K562 (cell line): ENCODE measurements at regions not wholly inside any gene's neighbourhood (a gene's known extent, or its start where the extent isn't known, plus 50 kb on each side); places are given as distances from the start of the nearest gene placed in this dataset.

Experiments used
- ATAC-seq: fragments of 200-7000 bp; cut with Tn5 transposase; 3 replicates; pipeline ENCODE4 v1.9.1; 2020; ENCODE audit warnings: moderate library complexity
- BruUV-seq: library from RNA; stranded (reverse); fragments of 400-500 nt; replicated peaks from 2 replicates; lab custom pipeline; 2021; lab: Mats Ljungman, UMichigan
- CTCF ChIA-PET: fragments of 300-600 bp; formaldehyde crosslinking; extraction: SDS; loops from one replicate; lab custom pipeline; 2021; ENCODE audit warnings: low intra/inter-chr PET ratio; lab: Yijun Ruan, JAX
- POLR2A ChIA-PET: fragments of 300-600, 350-650 bp; sonication (Branson Sonifier 250); formaldehyde crosslinking; extraction: SDS; loops from one replicate; lab custom pipeline; 2021; ENCODE audit warnings: antibody characterized with exemption, inconsistent platforms; lab: Yijun Ruan, JAX
- DNase-seq, 4 experiments: peaks; one replicate each; pipeline versions ENCODE4 v3.0.0 to v3.0.0-alpha.2; 2011 to 2018; ENCODE audit warnings: low spot score in 3 of 4, mixed read lengths in 3 of 4; ENCODE audit errors: extremely low read depth in 1 of 4
- FAIRE-seq: peaks from 2 replicates; lab custom pipeline; 2011; peaks lifted over from hg19 to GRCh38; lab: Jason Lieb, UNC
- H2AFZ ChIP-seq: 2 replicates; pipeline ENCODE4 v1.6.0; 2011; ENCODE audit warnings: low read depth, low read length, control low read depth, inconsistent platforms
- H3K27ac ChIP-seq: fragments of 200-600 bp; 3 replicates; pipeline ENCODE4 v1.8.0; 2011; ENCODE audit warnings: low read depth, mild to moderate bottlenecking, control low read depth, inconsistent platforms, low read length, moderate library complexity, mixed read lengths; ENCODE audit errors: extremely low read depth
- H3K27me3 ChIP-seq, 2 experiments: fragments of 300-600 bp in 1 of 2; 2 replicates in 1 of 2; 3 replicates in 1 of 2; pipeline versions ENCODE4 v1.6.0 to v1.8.0; 2011; ENCODE audit warnings: inconsistent platforms in 2 of 2, low read length in 2 of 2, mild to moderate bottlenecking in 1 of 2, mixed read lengths in 1 of 2, moderate library complexity in 1 of 2; ENCODE audit not compliant: control insufficient read depth in 2 of 2, insufficient read depth in 2 of 2
- H3K36me3 ChIP-seq: fragments of 300-600 bp; 3 replicates; pipeline ENCODE4 v1.8.0; 2011; ENCODE audit warnings: mild to moderate bottlenecking, low read length, inconsistent platforms; ENCODE audit not compliant: control insufficient read depth, insufficient read depth
- H3K4me1 ChIP-seq, 2 experiments: fragments of 200-600 bp in 1 of 2; replicated peaks in 1 of 2; 2 replicates in 1 of 2; 3 replicates in 1 of 2; pipeline versions ENCODE4 v1.5.1 to v1.8.0; 2011; ENCODE audit warnings: inconsistent platforms in 2 of 2, low read length in 2 of 2, mild to moderate bottlenecking in 1 of 2, mixed read lengths in 1 of 2, moderate library complexity in 1 of 2; ENCODE audit not compliant: control insufficient read depth in 2 of 2, insufficient read depth in 2 of 2
- H3K4me2 ChIP-seq: 2 replicates; pipeline ENCODE4 v1.6.1; 2011; ENCODE audit warnings: low read length, control low read depth, inconsistent platforms, mixed read lengths; ENCODE audit not compliant: insufficient read depth
- H3K4me3 ChIP-seq: fragments of 200-600 bp; sonication (generic), shearing (Covaris generic); 2 replicates; pipeline ENCODE4 v1.5.1; 2016; ENCODE audit warnings: control low read depth, inconsistent platforms
- H3K79me2 ChIP-seq: fragments of 200-600 bp; 3 replicates; pipeline ENCODE4 v1.8.0; 2011; ENCODE audit warnings: low read length, inconsistent platforms; ENCODE audit not compliant: control insufficient read depth, insufficient read depth
- H3K9ac ChIP-seq, 2 experiments: 2 replicates each; pipeline versions ENCODE4 v1.6.0 to v1.6.1; 2011; ENCODE audit warnings: low read depth in 2 of 2, low read length in 2 of 2, control low read depth in 1 of 2, inconsistent platforms in 1 of 2, mild to moderate bottlenecking in 1 of 2, mixed read lengths in 1 of 2; ENCODE audit not compliant: insufficient read depth in 1 of 2
- H3K9me1 ChIP-seq: one replicate; pipeline ENCODE4 v1.6.0; 2011; ENCODE audit warnings: inconsistent platforms, mild to moderate bottlenecking, low read length, moderate library complexity; ENCODE audit not compliant: control insufficient read depth, insufficient read depth
- H3K9me3 ChIP-seq: replicated peaks from 2 replicates; pipeline ENCODE4 v1.5.1; 2011; ENCODE audit warnings: low read depth, low read length, inconsistent platforms; ENCODE audit not compliant: control insufficient read depth, insufficient read depth
- H4K20me1 ChIP-seq: replicated peaks from 2 replicates; pipeline ENCODE4 v1.6.1; 2011; ENCODE audit warnings: low read length, inconsistent platforms, mixed read lengths; ENCODE audit not compliant: control insufficient read depth, insufficient read depth
- BRF1 ChIP-seq: IDR thresholded peaks from 3 replicates; pipeline ENCODE4 v1.6.1; 2011; ENCODE audit warnings: borderline replicate concordance, mild to moderate bottlenecking; ENCODE audit not compliant: insufficient read length; ENCODE audit errors: extremely low read depth
- DDX20 ChIP-seq: fragments of 450-650 bp; IDR thresholded peaks from 2 replicates; pipeline ENCODE4 v1.6.1; 2016; ENCODE audit warnings: missing genetic modification characterization, low read depth, mild to moderate bottlenecking, missing compliant biosample characterization, moderate library complexity
- ELF1 ChIP-seq: fragments of 200-800 bp; sonication (Bioruptor generic); IDR thresholded peaks from 2 replicates; pipeline ENCODE4 v1.6.1; 2016; ENCODE audit warnings: missing genetic modification characterization, missing compliant biosample characterization
- FOXA1 ChIP-seq: fragments of 450-650 bp; IDR thresholded peaks from 2 replicates; pipeline ENCODE4 v1.6.1; 2016; ENCODE audit warnings: mild to moderate bottlenecking, borderline replicate concordance
- GTF3C2 ChIP-seq: IDR thresholded peaks from 3 replicates; pipeline ENCODE4 v1.6.1; 2011; ENCODE audit warnings: borderline replicate concordance, mild to moderate bottlenecking, moderate library complexity; ENCODE audit not compliant: insufficient read length; ENCODE audit errors: extremely low read depth
- KLF13 ChIP-seq: fragments of 450-650 bp; IDR thresholded peaks from 2 replicates; pipeline ENCODE4 v1.6.1; 2016; ENCODE audit warnings: missing genetic modification characterization, low read depth, mild to moderate bottlenecking, missing compliant biosample characterization, moderate library complexity, borderline replicate concordance
- NBN ChIP-seq: fragments of 450-650 bp; IDR thresholded peaks from 2 replicates; pipeline ENCODE4 v1.6.1; 2016; ENCODE audit warnings: low read depth, mild to moderate bottlenecking
- RFX1 ChIP-seq: fragments of 450-650 bp; IDR thresholded peaks from 2 replicates; pipeline ENCODE4 v1.6.1; 2016; ENCODE audit warnings: mild to moderate bottlenecking, moderate library complexity
- RHOXF2B ChIP-seq: fragments of 250-450 bp; sonication (Bioruptor Pico); conservative IDR thresholded peaks from 2 replicates; pipeline ENCODE4 v1.5.1; 2021
- TSC22D4 ChIP-seq: fragments of 450-650 bp; IDR thresholded peaks from 2 replicates; pipeline ENCODE4 v1.6.1; 2016; ENCODE audit warnings: missing genetic modification characterization, missing biosample characterization, control low read depth
- ZC3H11A ChIP-seq: IDR thresholded peaks from 2 replicates; pipeline ENCODE4 v1.6.1; 2012; ENCODE audit warnings: low read depth, low read length, improper control_type of control experiment
- ZFP36 ChIP-seq: fragments of 150-350 bp; IDR thresholded peaks from 2 replicates; pipeline ENCODE4 v1.6.1; 2018; ENCODE audit warnings: low read length, low read depth; ENCODE audit not compliant: partially characterized antibody
- ZNF224 ChIP-seq: sonication (generic); formaldehyde crosslinking; IDR thresholded peaks from 2 replicates; pipeline ENCODE4 v1.8.0; 2022; ENCODE audit warnings: mild to moderate bottlenecking, missing genetic modification reagents
- ZNF384 ChIP-seq: IDR thresholded peaks from 2 replicates; pipeline ENCODE4 v1.6.1; 2012; ENCODE audit warnings: low read depth, low read length, improper control_type of control experiment
- ZNF707 ChIP-seq: fragments of 250-450 bp; sonication (Bioruptor Pico); conservative IDR thresholded peaks from 2 replicates; pipeline ENCODE4 v1.8.0; 2022; ENCODE audit warnings: inconsistent platforms, mild to moderate bottlenecking, moderate library complexity
- WGBS: fragments of 100-300 bp; shearing (Covaris generic); methylation state at CpG from one replicate; pipeline ENCODE4 v1.1.6; 2016; ENCODE audit warnings: low coverage, mixed read lengths; ENCODE audit not compliant: insufficient coverage; ENCODE audit errors: missing lambda C conversion rate; 5-methylcytosine and 5-hydroxymethylcytosine counted together
- in situ Hi-C: fragments of 300-500 bp; cut with MboI; formaldehyde crosslinking; loops from 4 replicates; pipeline ENCODE4 v1.15.0; 2018; ENCODE audit warnings: inconsistent platforms, mixed read lengths
- intact Hi-C: fragments of 100-400 bp; cut with micrococcal nuclease; formaldehyde crosslinking; loops from 2 replicates; pipeline ENCODE4 v1.14.2; 2022

- intact Hi-C loops (no loop called here), in situ Hi-C loops (no loop called here)
- no peaks in the 10 kb centered on the region for H3K36me3 ChIP-seq
- BruUV-seq = no TSS peak
- FAIRE-seq (no peak), DNase-seq (no peak), ATAC-seq (no peak)
- H3K27me3 ChIP-seq = no peaks in the 10 kb centered on the region
- ChIA-PET POLR2A (no interaction called here), CTCF (no interaction called here)
- no peaks in the 10 kb centered on the region for H4K20me1 ChIP-seq
- H3K4me3 ChIP-seq = no peak overlapping the region
- TF ChIP-seq ZC3H11A (no peak), NBN (no peak), BRF1 (no peak), DDX20 (tag) (no peak), FOXA1 (no peak), KLF13 (tag) (no peak), ELF1 (tag) (no peak), TSC22D4 (tag) (no peak)
- H3K9me3 ChIP-seq = no peaks in the 10 kb centered on the region
- no peaks in the 10 kb centered on the region for H3K4me1 ChIP-seq
- H3K9me1 ChIP-seq = no peaks in the 10 kb centered on the region
- no peak overlapping the region for H3K9ac ChIP-seq
- no peak overlapping the region for H2AFZ ChIP-seq
- WGBS = 7% methylated on average over 2 of the region's 2 CpGs
- H3K27ac ChIP-seq = no peak overlapping the region
- no peaks in the 10 kb centered on the region for H3K79me2 ChIP-seq
- H3K4me2 ChIP-seq = no peak overlapping the region
Measured at GRCh38 chr9:79046401-79046800, 525.4 kb upstream of the TLE4 start.

GRCh38 chr9:79049371-79049770 lies 522.4 kb upstream of the TLE4 start:
- Histone ChIP-seq H3K9ac (no peak overlapping the region), H3K9me1 (no peaks in the 10 kb centered on the region), H3K9me3 (no peaks in the 10 kb centered on the region), H3K79me2 (no peaks in the 10 kb centered on the region), H3K4me1 (no peaks in the 10 kb centered on the region), H2AFZ (no peak overlapping the region), H3K27me3 (no peaks in the 10 kb centered on the region), H3K36me3 (no peaks in the 10 kb centered on the region), H4K20me1 (no peaks in the 10 kb centered on the region), H3K27ac (no peak overlapping the region), H3K4me3 (no peak overlapping the region), H3K4me2 (no peak overlapping the region)
- intact Hi-C loops = no loop called here
- FAIRE-seq (no peak), ATAC-seq (no peak), DNase-seq (no peak)
- BruUV-seq = no TSS peak
- in situ Hi-C loops = no loop called here
- ChIA-PET CTCF (no interaction called here), POLR2A (no interaction called here)
- no peak for TF ChIP-seq RHOXF2B (CRISPR knock-in tag)
- no peak for TF ChIP-seq ZNF384
- no peak for TF ChIP-seq ZNF224 (CRISPR knock-in tag)
- no peak for TF ChIP-seq ZFP36
- no peak for TF ChIP-seq RFX1
- no peak for TF ChIP-seq GTF3C2
- TF ChIP-seq ZNF707 (CRISPR knock-in tag) = no peak
- 0% methylated on average over 5 of the region's 5 CpGs for WGBS
